Thoracic aorta (tissue), 2 donors: ENCODE measurements at regions not wholly inside any gene's neighbourhood (a gene's known extent, or its start where the extent isn't known, plus 50 kb on each side); places are given as distances from the start of the nearest gene placed in this dataset.

ENCODE experiments used
- ATAC-seq: fragments of 150-250 bp; one replicate; pipeline ENCODE4 v1.8.0; 2017; ENCODE audit warnings: low read depth; ENCODE audit not compliant: insufficient number of reproducible peaks, low FRiP score
- DNase-seq: peaks from one replicate; pipeline ENCODE4 v3.0.0-alpha.2; 2020; ENCODE audit warnings: low spot score
- H3K27ac ChIP-seq, 2 donors: fragments of 200-600 bp; sonication (generic); 1 replicate in 1 of 2; 2 replicates in 1 of 2; pipeline ENCODE4 v1.5.1; 2016; ENCODE audit warnings: mild to moderate bottlenecking in 2 of 2, moderate library complexity in 2 of 2
- H3K27me3 ChIP-seq: fragments of 200-600 bp; sonication (generic); replicated peaks from 2 replicates; pipeline ENCODE4 v1.6.0; 2016; ENCODE audit warnings: mild to moderate bottlenecking; ENCODE audit not compliant: insufficient read depth
- H3K36me3 ChIP-seq: fragments of 200-600 bp; sonication (generic); one replicate; pipeline ENCODE4 v1.5.1; 2016
- H3K4me1 ChIP-seq, 2 donors: fragments of 200-600 bp; sonication (generic); 1 replicate in 1 of 2; 2 replicates in 1 of 2; pipeline versions ENCODE4 v1.5.1 to v1.6.0; 2016; ENCODE audit warnings: low read depth in 2 of 2, mild to moderate bottlenecking in 1 of 2; ENCODE audit not compliant: control insufficient read depth in 1 of 2
- H3K4me3 ChIP-seq: fragments of 200-600 bp; sonication (generic); 2 replicates; pipeline ENCODE4 v1.5.1; 2016; ENCODE audit warnings: mild to moderate bottlenecking
- H3K9me3 ChIP-seq: fragments of 200-600 bp; sonication (generic); 2 replicates; pipeline ENCODE4 v1.5.1; 2016
- CTCF ChIP-seq: fragments of 200-600 bp; sonication (generic); IDR thresholded peaks from one replicate; pipeline ENCODE4 v1.5.1; 2019; ENCODE audit warnings: antibody characterized with exemption

GRCh38 chr1:23615423-23615822 is 56.1 kb upstream of the ID3 start:
- no peak for DNase-seq
- no peaks in the 10 kb centered on the region for H3K9me3 ChIP-seq
- no peaks in the 10 kb centered on the region for H3K36me3 ChIP-seq
- H3K4me1 ChIP-seq: peaks cover 0 to 5% of the 10 kb centered on the region in 2 donors
- no peak overlapping the region for H3K27ac ChIP-seq
- no peaks in the 10 kb centered on the region for H3K27me3 ChIP-seq
- TF ChIP-seq CTCF: no peak
- no peak for ATAC-seq
- no peak overlapping the region for H3K4me3 ChIP-seq

- no peaks in the 10 kb centered on the region for H3K27me3 ChIP-seq
- no peak overlapping the region for H3K4me3 ChIP-seq
- DNase-seq: no peak
- H3K9me3 ChIP-seq: no peaks in the 10 kb centered on the region
- ATAC-seq: no peak
- TF ChIP-seq CTCF: no peak
- H3K36me3 ChIP-seq: no peaks in the 10 kb centered on the region
- H3K27ac ChIP-seq: no peak overlapping the region
- H3K4me1 ChIP-seq: no peaks in the 10 kb centered on the region
These were observed 54.8 kb upstream of the ID3 start for GRCh38 chr1:23614032-23614660.

- Histone ChIP-seq H3K4me3 (no peak overlapping the region), H3K9me3 (no peaks in the 10 kb centered on the region), H3K27ac (no peak overlapping the region), H3K36me3 (no peaks in the 10 kb centered on the region), H3K27me3 (no peaks in the 10 kb centered on the region), H3K4me1 (no peaks in the 10 kb centered on the region)
- ATAC-seq: no peak
- no peak for TF ChIP-seq CTCF
- DNase-seq: no peak
These were observed 54.1 kb upstream of the ID3 start for GRCh38 chr1:23613191-23614031.

GRCh38 chr1:23611601-23612327 is 52.5 kb upstream of the ID3 start:
- Histone ChIP-seq H3K4me1 (no peaks in the 10 kb centered on the region), H3K36me3 (no peaks in the 10 kb centered on the region), H3K4me3 (no peak overlapping the region), H3K27me3 (no peaks in the 10 kb centered on the region), H3K9me3 (no peaks in the 10 kb centered on the region), H3K27ac (no peak overlapping the region)
- ATAC-seq (no peak), DNase-seq (no peak)
- no peak for TF ChIP-seq CTCF

GRCh38 chr1:23610677-23611076 is 51.4 kb upstream of the ID3 start:
- Histone ChIP-seq H3K27me3 (no peaks in the 10 kb centered on the region), H3K27ac (no peak overlapping the region), H3K4me3 (no peak overlapping the region), H3K9me3 (no peaks in the 10 kb centered on the region), H3K36me3 (no peaks in the 10 kb centered on the region), H3K4me1 (no peaks in the 10 kb centered on the region)
- no peak for DNase-seq
- no peak for ATAC-seq
- TF ChIP-seq CTCF: no peak
